CD14-positive monocyte (primary cell): ENCODE measurements at regions not wholly inside any gene's neighbourhood (a gene's known extent, or its start where the extent isn't known, plus 50 kb on each side); places are given as distances from the start of the nearest gene placed in this dataset.

Experiments used
- DNase-seq, 3 donors: peaks; one replicate each; pipeline ENCODE4 v3.0.0-alpha.2; 2011 to 2022
- H2AFZ ChIP-seq: 2 replicates; pipeline ENCODE4 v1.6.0; 2012; ENCODE audit warnings: mild to moderate bottlenecking, low read depth, low read length, inconsistent platforms; ENCODE audit not compliant: insufficient read depth, poor library complexity, severe bottlenecking
- H3K27ac ChIP-seq, 2 donors: 1 replicate in 1 of 2; 2 replicates in 1 of 2; pipeline ENCODE4 v1.5.1; 2012 to 2013; ENCODE audit warnings: low read length in 2 of 2, control low read depth in 1 of 2, inconsistent platforms in 1 of 2, low read depth in 1 of 2, mild to moderate bottlenecking in 1 of 2
- H3K27me3 ChIP-seq, 2 donors: one replicate each; pipeline versions ENCODE4 v1.6.0 to v1.6.1; 2011 to 2013; ENCODE audit warnings: low read length in 2 of 2; ENCODE audit not compliant: control insufficient read depth in 2 of 2, insufficient read depth in 2 of 2
- H3K36me3 ChIP-seq, 2 donors: replicated peaks in 1 of 2; 1 replicate in 1 of 2; 2 replicates in 1 of 2; pipeline versions ENCODE4 v1.5.1 to v1.6.1; 2012 to 2013; ENCODE audit warnings: low read length in 2 of 2, control low read depth in 1 of 2, inconsistent platforms in 1 of 2, mild to moderate bottlenecking in 1 of 2; ENCODE audit not compliant: insufficient read depth in 2 of 2, control insufficient read depth in 1 of 2
- H3K4me1 ChIP-seq, 2 donors: 1 replicate in 1 of 2; 2 replicates in 1 of 2; pipeline versions ENCODE4 v1.5.1 to v1.6.1; 2012 to 2013; ENCODE audit warnings: low read length in 2 of 2, control low read depth in 1 of 2, inconsistent platforms in 1 of 2, mild to moderate bottlenecking in 1 of 2, moderate library complexity in 1 of 2; ENCODE audit not compliant: insufficient read depth in 2 of 2, control insufficient read depth in 1 of 2
- H3K4me2 ChIP-seq: replicated peaks from 2 replicates; pipeline ENCODE3; 2012; ENCODE audit warnings: low read length, moderate library complexity, mild to moderate bottlenecking; ENCODE audit not compliant: poor library complexity, severe bottlenecking; ENCODE audit errors: extremely low read depth
- H3K4me3 ChIP-seq, 3 experiments: fragments of 200-600 bp in 1 of 3; sonication (generic) in 1 of 3; replicated peaks in 1 of 3; 1 replicate in 2 of 3; 2 replicates in 1 of 3; pipeline ENCODE4 v1.5.1; 2011 to 2013; ENCODE audit warnings: low read length in 3 of 3, mild to moderate bottlenecking in 3 of 3, control low read depth in 2 of 3, low read depth in 2 of 3, inconsistent platforms in 1 of 3, moderate library complexity in 1 of 3
- H3K79me2 ChIP-seq: 2 replicates; pipeline ENCODE4 v1.6.0; 2012; ENCODE audit warnings: mild to moderate bottlenecking, control low read depth, inconsistent platforms, low read length, moderate library complexity; ENCODE audit not compliant: insufficient read depth
- H3K9ac ChIP-seq: 2 replicates; pipeline ENCODE4 v1.6.0; 2017; ENCODE audit warnings: low read length, mild to moderate bottlenecking; ENCODE audit not compliant: insufficient read depth, poor library complexity, severe bottlenecking
- H3K9me3 ChIP-seq, 2 donors: replicated peaks in 1 of 2; 1 replicate in 1 of 2; 2 replicates in 1 of 2; pipeline versions ENCODE4 v1.5.1 to v1.6.1; 2012 to 2013; ENCODE audit warnings: low read length in 2 of 2, control low read depth in 1 of 2; ENCODE audit not compliant: control insufficient read depth in 1 of 2, insufficient read depth in 1 of 2
- H4K20me1 ChIP-seq: 2 replicates; pipeline ENCODE4 v1.6.0; 2012; ENCODE audit warnings: mild to moderate bottlenecking, low read length, control low read depth, moderate library complexity; ENCODE audit not compliant: insufficient read depth
- H3K27ac Mint-ChIP-seq, 7 donors: one replicate each; pipeline ENCODE4 v1.8.0; 2020; ENCODE audit warnings: mild to moderate bottlenecking in 7 of 7, mixed read lengths in 7 of 7, moderate library complexity in 6 of 7, inconsistent platforms in 2 of 7
- H3K27me3 Mint-ChIP-seq, 3 donors: one replicate each; pipeline ENCODE4 v1.8.0; 2021 to 2022; ENCODE audit warnings: low read depth in 3 of 3, mild to moderate bottlenecking in 3 of 3, mixed read lengths in 3 of 3, moderate library complexity in 3 of 3, inconsistent platforms in 1 of 3
- H3K36me3 Mint-ChIP-seq, 2 donors: one replicate each; pipeline ENCODE4 v1.8.0; 2020; ENCODE audit warnings: mixed read lengths in 2 of 2, inconsistent platforms in 1 of 2, mild to moderate bottlenecking in 1 of 2
- H3K4me1 Mint-ChIP-seq: one replicate; pipeline ENCODE4 v1.8.0; 2020; ENCODE audit warnings: mild to moderate bottlenecking, mixed read lengths
- H3K4me3 Mint-ChIP-seq, 2 donors: one replicate each; pipeline ENCODE4 v1.8.0; 2020; ENCODE audit warnings: mild to moderate bottlenecking in 2 of 2, mixed read lengths in 2 of 2, moderate library complexity in 1 of 2
- H3K9me3 Mint-ChIP-seq, 7 donors: one replicate each; pipeline ENCODE4 v1.8.0; 2020 to 2022; ENCODE audit warnings: mixed read lengths in 7 of 7, mild to moderate bottlenecking in 6 of 7, moderate library complexity in 6 of 7, inconsistent platforms in 2 of 7
- CTCF ChIP-seq: fragments of 200-600 bp; IDR thresholded peaks from one replicate; pipeline ENCODE4 v1.8.0; 2022; ENCODE audit warnings: antibody characterized with exemption, mild to moderate bottlenecking
- WGBS: methylation state at CpG from one replicate; pipeline ENCODE4 v1.1.5; 2013; ENCODE audit warnings: missing lambda C conversion rate; ENCODE audit not compliant: insufficient coverage; 5-methylcytosine and 5-hydroxymethylcytosine counted together
- intact Hi-C, 2 donors: fragments of 100-400 bp; cut with micrococcal nuclease; formaldehyde crosslinking; loops; one replicate each; pipeline versions ENCODE4 v1.15.0 to v1.15.1; 2023

- 100% methylated on average over 2 of the region's 2 CpGs for WGBS
- H3K27me3 ChIP-seq: no peaks in the 10 kb centered on the region
- no peaks in the 10 kb centered on the region for H4K20me1 ChIP-seq
- H2AFZ ChIP-seq: no peak overlapping the region
- Mint-ChIP-seq H3K27me3 (no peaks in the 10 kb centered on the region), H3K4me3 (no peak overlapping the region), H3K36me3 (no peaks in the 10 kb centered on the region), H3K4me1 (no peaks in the 10 kb centered on the region), H3K27ac (no peak overlapping the region), H3K9me3 (peaks cover 0 to 12% (median 4%) of the 10 kb centered on the region in 7 donors)
- no peak overlapping the region for H3K4me3 ChIP-seq
- no peaks in the 10 kb centered on the region for H3K9me3 ChIP-seq
- H3K36me3 ChIP-seq: no peaks in the 10 kb centered on the region
- H3K4me2 ChIP-seq: no peak overlapping the region
- no peaks in the 10 kb centered on the region for H3K79me2 ChIP-seq
- no peak for DNase-seq
- H3K4me1 ChIP-seq: no peaks in the 10 kb centered on the region
- no peak overlapping the region for H3K9ac ChIP-seq
- H3K27ac ChIP-seq: no peak overlapping the region
- TF ChIP-seq CTCF: no peak
- intact Hi-C loops: no loop called here
Observed at GRCh38 chr15:47158573-47158972, 558.7 kb upstream of the SEMA6D start.

DNA sequence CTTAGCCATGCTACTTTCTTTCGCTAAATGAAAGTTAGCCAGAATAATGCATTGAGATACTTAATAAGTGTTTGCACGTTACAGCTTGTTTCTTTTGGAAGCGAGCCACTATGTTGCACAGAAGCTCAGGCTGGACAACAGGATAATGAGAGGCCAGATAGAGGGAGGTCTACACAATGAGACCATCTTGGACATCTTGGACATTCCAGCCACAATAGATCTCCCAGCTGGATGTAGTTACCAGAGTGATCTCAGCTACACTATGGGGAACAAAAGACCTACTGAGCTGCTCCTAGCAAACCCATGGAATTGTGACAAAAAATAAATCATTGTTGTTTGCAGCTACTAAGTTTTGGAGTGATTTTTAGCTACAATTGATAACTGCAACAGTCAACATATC is 540.1 kb upstream of the SEMA6D start:
- Histone ChIP-seq H2AFZ (no peak overlapping the region), H3K4me3 (no peak overlapping the region), H3K79me2 (no peaks in the 10 kb centered on the region), H3K36me3 (no peaks in the 10 kb centered on the region), H3K9ac (no peak overlapping the region), H3K4me2 (no peak overlapping the region), H3K4me1 (no peaks in the 10 kb centered on the region), H3K9me3 (no peaks in the 10 kb centered on the region), H3K27ac (no peak overlapping the region), H3K27me3 (peaks cover 0 to 3% of the 10 kb centered on the region in 2 donors), H4K20me1 (no peaks in the 10 kb centered on the region)
- Mint-ChIP-seq H3K36me3 (no peaks in the 10 kb centered on the region), H3K27ac (no peak overlapping the region), H3K4me3 (no peak overlapping the region), H3K9me3 (peaks cover 0 to 5% (median 2%) of the 10 kb centered on the region in 7 donors), H3K4me1 (no peaks in the 10 kb centered on the region), H3K27me3 (peaks cover 0 to 5% (median 3%) of the 10 kb centered on the region in 3 donors)
- no peak for DNase-seq
- intact Hi-C loops: no loop called here
- TF ChIP-seq CTCF: no peak
- 95% methylated on average over 2 of the region's 3 CpGs for WGBS
